H1 (cell line): ENCODE measurements at regions not wholly inside any gene's neighbourhood (a gene's known extent, or its start where the extent isn't known, plus 50 kb on each side); places are given as distances from the start of the nearest gene placed in this dataset.
A peak's percentile ranks its signal among the peaks of the same experiment; 100 is the strongest.

Experiments
- CTCF ChIA-PET: fragments of 300-600 bp; sonication (Branson Sonifier 250); formaldehyde crosslinking; loops from one replicate; lab custom pipeline; 2021; ENCODE audit not compliant: partially characterized antibody; lab: Charles Lee
- POLR2A ChIA-PET: fragments of 300-600 bp; sonication (Branson Sonifier 250); formaldehyde crosslinking; loops from one replicate; lab custom pipeline; 2021; ENCODE audit warnings: inconsistent platforms; ENCODE audit not compliant: partially characterized antibody; lab: Charles Lee
- DNase-seq, 2 experiments: peaks; one replicate each; pipeline versions ENCODE4 v3.0.0 to v3.0.0-alpha.2; 2010 to 2022; ENCODE audit warnings: low spot score in 2 of 2, low read depth in 1 of 2, mixed read lengths in 1 of 2
- FAIRE-seq: peaks from 2 replicates; lab custom pipeline; 2011; peaks lifted over from hg19 to GRCh38; lab: Jason Lieb, UNC
- H2AFZ ChIP-seq: 2 replicates; pipeline ENCODE4 v1.8.1; 2012; ENCODE audit warnings: low read length, inconsistent platforms
- H2AK5ac ChIP-seq: 2 replicates; pipeline ENCODE4 v1.6.1; 2013; ENCODE audit warnings: low read depth, low read length
- H2BK120ac ChIP-seq: replicated peaks from 2 replicates; pipeline ENCODE3; 2013; ENCODE audit warnings: low read depth, low read length, inconsistent platforms
- H2BK12ac ChIP-seq: 2 replicates; pipeline ENCODE4 v1.6.1; 2013; ENCODE audit warnings: low read depth, low read length
- H2BK15ac ChIP-seq: 2 replicates; pipeline ENCODE4 v1.6.1; 2013; ENCODE audit warnings: low read length
- H2BK20ac ChIP-seq: 2 replicates; pipeline ENCODE4 v1.6.1; 2013; ENCODE audit warnings: low read length
- H2BK5ac ChIP-seq: 2 replicates; pipeline ENCODE4 v1.6.1; 2013; ENCODE audit warnings: low read depth, low read length
- H3K14ac ChIP-seq: 2 replicates; pipeline ENCODE4 v1.6.1; 2013; ENCODE audit warnings: inconsistent platforms; ENCODE audit not compliant: insufficient read length
- H3K18ac ChIP-seq: 2 replicates; pipeline ENCODE4 v1.6.1; 2013; ENCODE audit warnings: low read length; ENCODE audit errors: extremely low read depth
- H3K23ac ChIP-seq: 2 replicates; pipeline ENCODE4 v1.6.1; 2013; ENCODE audit warnings: inconsistent platforms; ENCODE audit not compliant: insufficient read length
- H3K23me2 ChIP-seq: 2 replicates; pipeline ENCODE4 v1.6.1; 2013; ENCODE audit warnings: low read depth, low read length
- H3K27ac ChIP-seq: 2 replicates; pipeline ENCODE4 v1.6.1; 2011; ENCODE audit warnings: low read depth, low read length, inconsistent platforms
- H3K27me3 ChIP-seq, 4 experiments: replicated peaks in 1 of 4; 1 replicate in 1 of 4; 2 replicates in 3 of 4; pipeline versions ENCODE4 v1.6.1 to v1.8.1; 2011 to 2013; ENCODE audit warnings: low read length in 3 of 4, mild to moderate bottlenecking in 3 of 4, inconsistent platforms in 2 of 4, mixed read lengths in 2 of 4, moderate library complexity in 1 of 4; ENCODE audit not compliant: control insufficient read depth in 3 of 4, insufficient read depth in 3 of 4; ENCODE audit errors: extremely low read depth in 1 of 4
- H3K36me3 ChIP-seq, 4 experiments: 2 replicates each; pipeline versions ENCODE4 v1.6.1 to v1.8.1; 2011 to 2013; ENCODE audit warnings: mild to moderate bottlenecking in 4 of 4, low read length in 3 of 4, moderate library complexity in 2 of 4, control low read depth in 1 of 4, inconsistent platforms in 1 of 4; ENCODE audit not compliant: insufficient read depth in 4 of 4, control insufficient read depth in 2 of 4
- H3K4ac ChIP-seq: replicated peaks from 2 replicates; pipeline ENCODE3; 2013; ENCODE audit warnings: low read length, low read depth, mixed read lengths, inconsistent platforms; ENCODE audit not compliant: insufficient read length
- H3K4me1 ChIP-seq, 4 experiments: replicated peaks in 1 of 4; 1 replicate in 1 of 4; 2 replicates in 3 of 4; pipeline versions ENCODE4 v1.6.1 to v1.8.1; 2011 to 2013; ENCODE audit warnings: low read length in 3 of 4, inconsistent platforms in 2 of 4, mixed read lengths in 1 of 4; ENCODE audit not compliant: insufficient read depth in 4 of 4, control insufficient read depth in 3 of 4
- H3K4me2 ChIP-seq, 2 experiments: 2 replicates each; pipeline versions ENCODE4 v1.6.1 to v1.8.1; 2011 to 2013; ENCODE audit warnings: low read depth in 2 of 2, low read length in 2 of 2, control low read depth in 1 of 2, inconsistent platforms in 1 of 2, mild to moderate bottlenecking in 1 of 2; ENCODE audit not compliant: insufficient read depth in 1 of 2
- H3K4me3 ChIP-seq, 4 experiments: fragments of 200-600, 300-600 bp in 1 of 4; sonication (generic), shearing (Covaris generic), sonication (Bioruptor Twin) in 1 of 4; 2 replicates each; pipeline versions ENCODE4 v1.5.1 to v1.8.1; 2011 to 2016; ENCODE audit warnings: low read length in 4 of 4, low read depth in 3 of 4, control low read depth in 2 of 4, inconsistent platforms in 2 of 4, mild to moderate bottlenecking in 2 of 4, mixed read lengths in 1 of 4, moderate library complexity in 1 of 4; ENCODE audit not compliant: insufficient read depth in 2 of 4; ENCODE audit errors: extremely low read depth in 1 of 4
- H3K56ac ChIP-seq: replicated peaks from 2 replicates; pipeline ENCODE3; 2013; ENCODE audit warnings: low read depth, mild to moderate bottlenecking, mixed read lengths, low read length, inconsistent platforms; ENCODE audit not compliant: insufficient read length
- H3K79me1 ChIP-seq: 2 replicates; pipeline ENCODE4 v1.6.1; 2013; ENCODE audit warnings: low read depth, low read length, control low read depth
- H3K79me2 ChIP-seq, 2 experiments: 2 replicates each; pipeline versions ENCODE4 v1.6.1 to v1.8.1; 2012 to 2013; ENCODE audit warnings: low read length in 2 of 2, mild to moderate bottlenecking in 2 of 2, inconsistent platforms in 1 of 2; ENCODE audit not compliant: insufficient read depth in 2 of 2, control insufficient read depth in 1 of 2
- H3K9ac ChIP-seq, 4 experiments: replicated peaks in 1 of 4; 1 replicate in 1 of 4; 2 replicates in 3 of 4; pipeline versions ENCODE4 v1.6.1 to v1.8.1; 2011 to 2013; ENCODE audit warnings: low read depth in 3 of 4, low read length in 3 of 4, control low read depth in 2 of 4, mild to moderate bottlenecking in 2 of 4, moderate library complexity in 2 of 4, inconsistent platforms in 1 of 4; ENCODE audit errors: extremely low read depth in 1 of 4
- H3K9me3 ChIP-seq, 2 experiments: 2 replicates each; pipeline versions ENCODE4 v1.6.1 to v1.8.1; 2012 to 2013; ENCODE audit warnings: mild to moderate bottlenecking in 2 of 2, moderate library complexity in 2 of 2, control low read depth in 1 of 2, inconsistent platforms in 1 of 2, low read depth in 1 of 2, low read length in 1 of 2, mixed read lengths in 1 of 2; ENCODE audit not compliant: insufficient read depth in 2 of 2
- H4K20me1 ChIP-seq, 2 experiments: replicated peaks in 1 of 2; 2 replicates each; pipeline versions ENCODE3 to v1.8.1; 2011 to 2013; ENCODE audit warnings: inconsistent platforms in 2 of 2, low read length in 2 of 2, mild to moderate bottlenecking in 1 of 2; ENCODE audit not compliant: insufficient read depth in 2 of 2, control insufficient read depth in 1 of 2
- H4K5ac ChIP-seq: 2 replicates; pipeline ENCODE4 v1.6.1; 2013; ENCODE audit warnings: low read length, low read depth, mixed read lengths, inconsistent platforms; ENCODE audit not compliant: insufficient read length
- H4K8ac ChIP-seq: 2 replicates; pipeline ENCODE4 v1.8.0; 2013; ENCODE audit warnings: mild to moderate bottlenecking, moderate library complexity, low read length, inconsistent platforms; ENCODE audit not compliant: insufficient read depth; ENCODE audit errors: extremely low read depth
- H4K91ac ChIP-seq: replicated peaks from 2 replicates; pipeline ENCODE3; 2013; ENCODE audit warnings: low read length, mixed read lengths, inconsistent platforms; ENCODE audit not compliant: insufficient read length
- BACH1 ChIP-seq: IDR thresholded peaks from 2 replicates; pipeline ENCODE4 v1.6.1; 2012; ENCODE audit warnings: low read length, improper control_type of control experiment
- BRCA1 ChIP-seq: IDR thresholded peaks from 2 replicates; pipeline ENCODE4 v1.6.1; 2012; ENCODE audit warnings: low read depth, low read length, improper control_type of control experiment
- CHD1 ChIP-seq: IDR thresholded peaks from 2 replicates; pipeline ENCODE4 v1.6.1; 2012; ENCODE audit warnings: low read depth, low read length, improper control_type of control experiment
- CTBP2 ChIP-seq: IDR thresholded peaks from 2 replicates; pipeline ENCODE4 v1.7.0; 2011; ENCODE audit warnings: borderline replicate concordance, mild to moderate bottlenecking, moderate library complexity, mixed read lengths, low read length; ENCODE audit not compliant: insufficient read depth, insufficient read length
- EGR1 ChIP-seq: IDR thresholded peaks from 2 replicates; pipeline ENCODE4 v1.6.1; 2011; ENCODE audit warnings: low read depth, low read length, borderline replicate concordance
- RBBP5 ChIP-seq: IDR thresholded peaks from 2 replicates; pipeline ENCODE4 v1.7.1; 2012; ENCODE audit warnings: low read depth, mild to moderate bottlenecking, inconsistent platforms, low read length, moderate library complexity, borderline replicate concordance
- RFX5 ChIP-seq: IDR thresholded peaks from 2 replicates; pipeline ENCODE4 v1.6.1; 2011; ENCODE audit warnings: low read depth, low read length, improper control_type of control experiment, borderline replicate concordance
- SAP30 ChIP-seq: fragments of 300-600 bp; sonication (generic); IDR thresholded peaks from 2 replicates; pipeline ENCODE4 v1.7.1; 2012; ENCODE audit warnings: low read length, moderate library complexity, mild to moderate bottlenecking, inconsistent platforms; ENCODE audit not compliant: insufficient read depth, insufficient replicate concordance
- SIX5 ChIP-seq: IDR thresholded peaks from 2 replicates; pipeline ENCODE4 v1.6.1; 2011; ENCODE audit warnings: mild to moderate bottlenecking, low read depth, low read length
- SP4 ChIP-seq: IDR thresholded peaks from 2 replicates; pipeline ENCODE4 v1.6.1; 2012; ENCODE audit warnings: low read length, inconsistent platforms
- TEAD4 ChIP-seq: IDR thresholded peaks from 2 replicates; pipeline ENCODE4 v1.6.1; 2012; ENCODE audit warnings: low read depth, low read length, inconsistent platforms, mixed read lengths
- WGBS, 2 experiments: shearing (Covaris generic) in 1 of 2; methylation state at CpG; one replicate each; pipeline versions ENCODE4 v1.1.6 to v1.1.7; 2013 to 2015; ENCODE audit warnings: low lambda C conversion rate in 2 of 2, mixed read lengths in 2 of 2, inconsistent platforms in 1 of 2, low coverage in 1 of 2, missing lambda C conversion rate in 1 of 2; ENCODE audit not compliant: insufficient replicate concordance in 2 of 2, insufficient coverage in 1 of 2, insufficient read length in 1 of 2; ENCODE audit errors: extremely low coverage in 1 of 2, missing lambda C conversion rate in 1 of 2; 5-methylcytosine and 5-hydroxymethylcytosine counted together
- TF ChIP-seq, protein P1 (sequence below): IDR thresholded peaks from 2 replicates; pipeline ENCODE4 v1.6.1; 2012; ENCODE audit warnings: inconsistent platforms

GRCh38 chr17:15892731-15893657 is 51.9 kb upstream of the ADORA2B start:
- peak; percentile 32 for FAIRE-seq
- TF ChIP-seq SP4 (no peak), SAP30 (no peak), BACH1 (no peak), CTBP2 (no peak), EGR1 (no peak), TEAD4 (no peak), RFX5 (no peak), BRCA1 (no peak), SIX5 (no peak), RBBP5 (no peak), CHD1 (no peak)
- TF ChIP-seq, protein P1, sequence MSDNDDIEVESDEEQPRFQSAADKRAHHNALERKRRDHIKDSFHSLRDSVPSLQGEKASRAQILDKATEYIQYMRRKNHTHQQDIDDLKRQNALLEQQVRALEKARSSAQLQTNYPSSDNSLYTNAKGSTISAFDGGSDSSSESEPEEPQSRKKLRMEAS: no peak

More at GRCh38 chr17:15892731-15893657, 51.9 kb upstream of the ADORA2B start:
- Histone ChIP-seq H3K9me3 (no peaks in the 10 kb centered on the region), H2AFZ (no peak overlapping the region; the same call in 1 of the 2 replicates), H3K4me2 (no peak overlapping the region), H3K14ac (no peak overlapping the region), H2BK120ac (no peak overlapping the region), H3K56ac (no peak overlapping the region), H3K23ac (no peak overlapping the region), H4K20me1 (no peaks in the 10 kb centered on the region), H3K9ac (no peak overlapping the region), H2BK20ac (no peak overlapping the region), H4K5ac (no peak overlapping the region), H4K91ac (no peak overlapping the region), H3K18ac (no peak overlapping the region), H2AK5ac (no peak overlapping the region), H3K4me3 (no peak overlapping the region), H3K4me1 (no peaks in the 10 kb centered on the region), H2BK12ac (no peak overlapping the region), H3K23me2 (no peaks in the 10 kb centered on the region), H3K27ac (no peak overlapping the region), H2BK5ac (no peak overlapping the region), H3K79me1 (no peaks in the 10 kb centered on the region), H3K36me3 (no peaks in the 10 kb centered on the region), H3K79me2 (no peaks in the 10 kb centered on the region), H3K4ac (no peak overlapping the region), H4K8ac (no peak overlapping the region), H2BK15ac (no peak overlapping the region), H3K27me3 (no peaks in the 10 kb centered on the region)
- no peak for DNase-seq
- whole genome bisulfite sequencing, 2 experiments: 77% methylated on average over 9 of the region's 9 CpGs; no CpG with 5 or more reads in 1 of the 2 experiments
- CTCF ChIA-PET: interaction anchor here (1.4 to 3.0 kb wide), 2 partner anchors 12 to 21 kb away, joined by 4 to 13 read pairs; no protein-coding TSS in a partner anchor
- POLR2A ChIA-PET: interaction anchor here (0.7 kb wide), 1 partner anchor 107 kb away, joined by 3 read pairs; the partner anchor contains the start of genes TTC19 and ZSWIM7
